K562 (cell line): ENCODE measurements at regions not wholly inside any gene's neighbourhood (a gene's known extent, or its start where the extent isn't known, plus 50 kb on each side); places are given as distances from the start of the nearest gene placed in this dataset.

ENCODE experiments used
- ATF1 ChIP-seq, 2 experiments: fragments of 450-650 bp in 1 of 2; IDR thresholded peaks; 2 replicates each; pipeline ENCODE4 v1.6.1; 2016; ENCODE audit warnings: missing compliant biosample characterization in 1 of 2, missing genetic modification characterization in 1 of 2
- CAMTA2 ChIP-seq: fragments of 250-450 bp; sonication (Bioruptor Pico); conservative IDR thresholded peaks from 2 replicates; pipeline ENCODE4 v1.5.1; 2022
- CEBPG ChIP-seq, 3 experiments: fragments of 200-800 bp in 1 of 3; sonication (Bioruptor generic) in 1 of 3; sonication (generic) in 1 of 3; formaldehyde crosslinking in 1 of 3; IDR thresholded peaks in 2 of 3; conservative IDR thresholded peaks in 1 of 3; 2 replicates each; pipeline versions ENCODE4 v1.6.1 to v1.8.0; 2016 to 2022; ENCODE audit warnings: missing compliant biosample characterization in 2 of 3, missing genetic modification characterization in 2 of 3, mild to moderate bottlenecking in 1 of 3, missing genetic modification reagents in 1 of 3
- EHMT2 ChIP-seq: fragments of 450-650 bp; IDR thresholded peaks from 2 replicates; pipeline ENCODE4 v1.6.1; 2018; ENCODE audit warnings: antibody characterized with exemption
- ESRRA ChIP-seq: fragments of 450-650 bp; IDR thresholded peaks from 2 replicates; pipeline ENCODE4 v1.6.1; 2014; ENCODE audit warnings: low read depth, mild to moderate bottlenecking, moderate library complexity, borderline replicate concordance
- HCFC1 ChIP-seq: IDR thresholded peaks from 2 replicates; pipeline ENCODE4 v1.6.1; 2012; ENCODE audit warnings: low read depth, low read length, improper control_type of control experiment
- SREBF1 ChIP-seq: fragments of 150-350 bp; IDR thresholded peaks from 2 replicates; pipeline ENCODE4 v1.6.1; 2014; ENCODE audit warnings: antibody characterized with exemption, low read depth, low read length, borderline replicate concordance
- SRSF1 ChIP-seq: fragments of 200-400 bp; formaldehyde crosslinking; IDR thresholded peaks from 2 replicates; pipeline ENCODE4 v1.6.1; 2017; ENCODE audit warnings: mild to moderate bottlenecking, low read depth, low read length, moderate library complexity
- ZNF644 ChIP-seq: fragments of 200-800 bp; sonication (Bioruptor generic); IDR thresholded peaks from 2 replicates; pipeline ENCODE4 v1.6.1; 2016; ENCODE audit warnings: low read depth, missing genetic modification characterization, missing compliant biosample characterization
- TF ChIP-seq, protein P1 (sequence below): sonication (generic); formaldehyde crosslinking; IDR thresholded peaks from 2 replicates; pipeline ENCODE4 v1.9.0; 2022; ENCODE audit warnings: mild to moderate bottlenecking, missing genetic modification reagents
- TF ChIP-seq, protein P2 (sequence below): fragments of 250-450 bp; sonication (Bioruptor Pico); IDR thresholded peaks from 2 replicates; pipeline ENCODE4 v1.5.0; 2021
- TF ChIP-seq, protein P3 (sequence below), 3 experiments: IDR thresholded peaks in 2 of 3; conservative IDR thresholded peaks in 1 of 3; 2 replicates each; pipeline ENCODE4 v1.5.1; 2011 to 2012; ENCODE audit warnings: low read length in 3 of 3, mild to moderate bottlenecking in 3 of 3, control low read depth in 2 of 3, improper control_type of control experiment in 1 of 3, inconsistent platforms in 1 of 3, low read depth in 1 of 3, mixed read lengths in 1 of 3, moderate library complexity in 1 of 3; ENCODE audit not compliant: insufficient read depth in 2 of 3
- TF ChIP-seq, protein P4 (sequence below): fragments of 450-650 bp; IDR thresholded peaks from 2 replicates; pipeline ENCODE4 v1.6.1; 2017; ENCODE audit warnings: antibody characterized with exemption, mild to moderate bottlenecking

DNA sequence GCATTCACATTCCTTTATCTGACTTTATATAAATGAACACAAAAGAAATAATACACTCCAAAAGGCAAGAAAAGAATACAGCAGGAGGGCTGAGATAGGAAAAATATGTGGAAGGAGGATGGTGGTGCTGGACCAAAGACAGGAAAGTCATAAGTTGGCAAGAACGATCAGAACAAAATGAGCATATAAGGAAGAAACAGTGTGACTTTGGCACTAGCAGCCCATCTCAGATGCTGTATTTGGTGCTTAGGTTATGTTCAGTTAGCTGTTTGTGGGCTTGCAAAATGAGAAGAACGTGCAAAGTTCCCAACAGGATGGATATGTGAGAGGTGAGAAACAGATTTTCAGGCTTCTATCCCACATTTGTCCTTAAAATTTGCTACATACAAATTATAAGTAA lies 719.8 kb upstream of the ADGRL4 start:
- TF ChIP-seq, protein P1, sequence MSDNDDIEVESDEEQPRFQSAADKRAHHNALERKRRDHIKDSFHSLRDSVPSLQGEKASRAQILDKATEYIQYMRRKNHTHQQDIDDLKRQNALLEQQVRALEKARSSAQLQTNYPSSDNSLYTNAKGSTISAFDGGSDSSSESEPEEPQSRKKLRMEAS (CRISPR knock-in tag): no peak
- TF ChIP-seq CEBPG (CRISPR knock-in tag; IDR thresholded peaks at IDR 0.05): no peak
- TF ChIP-seq CEBPG (tag; conservative IDR thresholded peaks at IDR 0.05 in 1 of 2, IDR thresholded peaks at IDR 0.05 in 1 of 2): no peak
- TF ChIP-seq, protein P2, sequence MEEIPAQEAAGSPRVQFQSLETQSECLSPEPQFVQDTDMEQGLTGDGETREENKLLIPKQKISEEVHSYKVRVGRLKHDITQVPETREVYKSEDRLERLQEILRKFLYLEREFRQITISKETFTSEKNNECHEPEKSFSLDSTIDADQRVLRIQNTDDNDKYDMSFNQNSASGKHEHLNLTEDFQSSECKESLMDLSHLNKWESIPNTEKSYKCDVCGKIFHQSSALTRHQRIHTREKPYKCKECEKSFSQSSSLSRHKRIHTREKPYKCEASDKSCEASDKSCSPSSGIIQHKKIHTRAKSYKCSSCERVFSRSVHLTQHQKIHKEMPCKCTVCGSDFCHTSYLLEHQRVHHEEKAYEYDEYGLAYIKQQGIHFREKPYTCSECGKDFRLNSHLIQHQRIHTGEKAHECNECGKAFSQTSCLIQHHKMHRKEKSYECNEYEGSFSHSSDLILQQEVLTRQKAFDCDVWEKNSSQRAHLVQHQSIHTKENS: no peak
- TF ChIP-seq, protein P3, sequence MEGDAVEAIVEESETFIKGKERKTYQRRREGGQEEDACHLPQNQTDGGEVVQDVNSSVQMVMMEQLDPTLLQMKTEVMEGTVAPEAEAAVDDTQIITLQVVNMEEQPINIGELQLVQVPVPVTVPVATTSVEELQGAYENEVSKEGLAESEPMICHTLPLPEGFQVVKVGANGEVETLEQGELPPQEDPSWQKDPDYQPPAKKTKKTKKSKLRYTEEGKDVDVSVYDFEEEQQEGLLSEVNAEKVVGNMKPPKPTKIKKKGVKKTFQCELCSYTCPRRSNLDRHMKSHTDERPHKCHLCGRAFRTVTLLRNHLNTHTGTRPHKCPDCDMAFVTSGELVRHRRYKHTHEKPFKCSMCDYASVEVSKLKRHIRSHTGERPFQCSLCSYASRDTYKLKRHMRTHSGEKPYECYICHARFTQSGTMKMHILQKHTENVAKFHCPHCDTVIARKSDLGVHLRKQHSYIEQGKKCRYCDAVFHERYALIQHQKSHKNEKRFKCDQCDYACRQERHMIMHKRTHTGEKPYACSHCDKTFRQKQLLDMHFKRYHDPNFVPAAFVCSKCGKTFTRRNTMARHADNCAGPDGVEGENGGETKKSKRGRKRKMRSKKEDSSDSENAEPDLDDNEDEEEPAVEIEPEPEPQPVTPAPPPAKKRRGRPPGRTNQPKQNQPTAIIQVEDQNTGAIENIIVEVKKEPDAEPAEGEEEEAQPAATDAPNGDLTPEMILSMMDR (IDR thresholded peaks at IDR 0.05 in 2 of 3, conservative IDR thresholded peaks at IDR 0.05 in 1 of 3; ENCODE audit: insufficient read depth in 2 of 3, low read depth in 1 of 3, low read length in 3 of 3): no peak
- TF ChIP-seq EHMT2: no peak
- no peak for TF ChIP-seq ATF1 (CRISPR knock-in tag; IDR thresholded peaks at IDR 0.05)
- no peak for TF ChIP-seq ATF1 (tag; IDR thresholded peaks at IDR 0.05)
- no peak for TF ChIP-seq HCFC1
- no peak for TF ChIP-seq ZNF644 (tag)
- TF ChIP-seq, protein P4, sequence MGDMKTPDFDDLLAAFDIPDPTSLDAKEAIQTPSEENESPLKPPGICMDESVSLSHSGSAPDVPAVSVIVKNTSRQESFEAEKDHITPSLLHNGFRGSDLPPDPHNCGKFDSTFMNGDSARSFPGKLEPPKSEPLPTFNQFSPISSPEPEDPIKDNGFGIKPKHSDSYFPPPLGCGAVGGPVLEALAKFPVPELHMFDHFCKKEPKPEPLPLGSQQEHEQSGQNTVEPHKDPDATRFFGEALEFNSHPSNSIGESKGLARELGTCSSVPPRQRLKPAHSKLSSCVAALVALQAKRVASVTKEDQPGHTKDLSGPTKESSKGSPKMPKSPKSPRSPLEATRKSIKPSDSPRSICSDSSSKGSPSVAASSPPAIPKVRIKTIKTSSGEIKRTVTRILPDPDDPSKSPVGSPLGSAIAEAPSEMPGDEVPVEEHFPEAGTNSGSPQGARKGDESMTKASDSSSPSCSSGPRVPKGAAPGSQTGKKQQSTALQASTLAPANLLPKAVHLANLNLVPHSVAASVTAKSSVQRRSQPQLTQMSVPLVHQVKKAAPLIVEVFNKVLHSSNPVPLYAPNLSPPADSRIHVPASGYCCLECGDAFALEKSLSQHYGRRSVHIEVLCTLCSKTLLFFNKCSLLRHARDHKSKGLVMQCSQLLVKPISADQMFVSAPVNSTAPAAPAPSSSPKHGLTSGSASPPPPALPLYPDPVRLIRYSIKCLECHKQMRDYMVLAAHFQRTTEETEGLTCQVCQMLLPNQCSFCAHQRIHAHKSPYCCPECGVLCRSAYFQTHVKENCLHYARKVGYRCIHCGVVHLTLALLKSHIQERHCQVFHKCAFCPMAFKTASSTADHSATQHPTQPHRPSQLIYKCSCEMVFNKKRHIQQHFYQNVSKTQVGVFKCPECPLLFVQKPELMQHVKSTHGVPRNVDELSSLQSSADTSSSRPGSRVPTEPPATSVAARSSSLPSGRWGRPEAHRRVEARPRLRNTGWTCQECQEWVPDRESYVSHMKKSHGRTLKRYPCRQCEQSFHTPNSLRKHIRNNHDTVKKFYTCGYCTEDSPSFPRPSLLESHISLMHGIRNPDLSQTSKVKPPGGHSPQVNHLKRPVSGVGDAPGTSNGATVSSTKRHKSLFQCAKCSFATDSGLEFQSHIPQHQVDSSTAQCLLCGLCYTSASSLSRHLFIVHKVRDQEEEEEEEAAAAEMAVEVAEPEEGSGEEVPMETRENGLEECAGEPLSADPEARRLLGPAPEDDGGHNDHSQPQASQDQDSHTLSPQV: no peak
- TF ChIP-seq SRSF1: no peak
- no peak for TF ChIP-seq ESRRA
- TF ChIP-seq CAMTA2 (CRISPR knock-in tag): no peak
- no peak for TF ChIP-seq SREBF1
